Lung (tissue), 11 donors: ENCODE measurements at regions not wholly inside any gene's neighbourhood (a gene's known extent, or its start where the extent isn't known, plus 50 kb on each side); places are given as distances from the start of the nearest gene placed in this dataset.

Source experiments
- ATAC-seq: fragments of 200-7000 bp; cut with Tn5 transposase; one replicate; pipeline ENCODE4 v1.9.1; 2020; ENCODE audit warnings: moderate number of reproducible peaks; ENCODE audit not compliant: insufficient read depth, low FRiP score
- DNase-seq, 3 donors: peaks; one replicate each; pipeline ENCODE4 v3.0.0-alpha.2; 2013 to 2017
- H3K27ac ChIP-seq, 2 donors: one replicate each; pipeline ENCODE4 v1.5.1; 2013; ENCODE audit warnings: mild to moderate bottlenecking in 2 of 2, moderate library complexity in 2 of 2, control low read depth in 1 of 2, inconsistent platforms in 1 of 2, low read depth in 1 of 2, low read length in 1 of 2
- H3K27me3 ChIP-seq, 3 donors: one replicate each; pipeline ENCODE4 v1.5.1; 2013; ENCODE audit warnings: low read length in 2 of 3; ENCODE audit not compliant: control insufficient read depth in 3 of 3, insufficient read depth in 3 of 3
- H3K36me3 ChIP-seq, 4 donors: one replicate each; pipeline ENCODE4 v1.5.1; 2013; ENCODE audit warnings: low read length in 4 of 4, mild to moderate bottlenecking in 1 of 4, moderate library complexity in 1 of 4; ENCODE audit not compliant: control insufficient read depth in 4 of 4, insufficient read depth in 4 of 4
- H3K4me1 ChIP-seq, 5 donors: one replicate each; pipeline ENCODE4 v1.5.1; 2013; ENCODE audit warnings: low read length in 5 of 5, mild to moderate bottlenecking in 2 of 5, moderate library complexity in 1 of 5; ENCODE audit not compliant: control insufficient read depth in 5 of 5, insufficient read depth in 5 of 5
- H3K4me3 ChIP-seq: one replicate; pipeline ENCODE4 v1.5.1; 2013; ENCODE audit warnings: mild to moderate bottlenecking, control low read depth, moderate library complexity
- H3K9ac ChIP-seq, 2 donors: one replicate each; pipeline ENCODE4 v1.5.1; 2013; ENCODE audit warnings: low read length in 2 of 2, control low read depth in 1 of 2; ENCODE audit not compliant: insufficient read depth in 1 of 2
- H3K9me3 ChIP-seq, 4 donors: one replicate each; pipeline ENCODE4 v1.5.1; 2013; ENCODE audit warnings: low read length in 3 of 4, mild to moderate bottlenecking in 1 of 4, moderate library complexity in 1 of 4; ENCODE audit not compliant: control insufficient read depth in 4 of 4, insufficient read depth in 3 of 4
- WGBS, 2 donors: extraction: QIAGEN DNeasy Blood & Tissue Kit; methylation state at CpG; one replicate each; pipeline ENCODE4 v1.1.7; 2013; 5-methylcytosine and 5-hydroxymethylcytosine counted together
- TF ChIP-seq, protein P1 (sequence below): IDR thresholded peaks from 2 replicates; pipeline ENCODE4 v1.5.1; 2012; ENCODE audit warnings: mild to moderate bottlenecking; ENCODE audit errors: control extremely low read depth, extremely low read depth
- donor health status: control.
- donor health status: control.
- donor health status: Bipolar disorder and iron deficiency.
- donor health status: healthy.
- donor health status: DM: yes; HTN: yes; CAD: no.

DNA sequence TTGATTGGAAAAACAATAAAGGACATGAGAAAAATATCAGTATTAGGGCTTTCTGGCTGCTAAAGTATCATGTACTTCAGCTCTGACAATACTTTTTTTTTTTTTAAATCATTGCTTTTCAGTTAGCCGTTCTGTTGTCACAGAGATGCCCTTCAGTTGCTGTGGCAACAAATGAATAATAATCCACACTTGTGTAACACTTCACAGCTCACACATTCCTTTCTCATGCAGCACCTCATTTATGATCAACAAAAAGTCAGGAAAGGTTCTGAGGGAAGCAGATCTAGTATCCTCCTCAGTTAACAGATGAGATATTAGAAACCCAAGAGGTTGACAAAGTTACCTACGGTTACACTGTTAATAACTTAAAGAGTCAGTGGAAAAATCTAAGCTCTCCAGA, 444.2 kb upstream of the SLIT2 start:
- TF ChIP-seq, protein P1, sequence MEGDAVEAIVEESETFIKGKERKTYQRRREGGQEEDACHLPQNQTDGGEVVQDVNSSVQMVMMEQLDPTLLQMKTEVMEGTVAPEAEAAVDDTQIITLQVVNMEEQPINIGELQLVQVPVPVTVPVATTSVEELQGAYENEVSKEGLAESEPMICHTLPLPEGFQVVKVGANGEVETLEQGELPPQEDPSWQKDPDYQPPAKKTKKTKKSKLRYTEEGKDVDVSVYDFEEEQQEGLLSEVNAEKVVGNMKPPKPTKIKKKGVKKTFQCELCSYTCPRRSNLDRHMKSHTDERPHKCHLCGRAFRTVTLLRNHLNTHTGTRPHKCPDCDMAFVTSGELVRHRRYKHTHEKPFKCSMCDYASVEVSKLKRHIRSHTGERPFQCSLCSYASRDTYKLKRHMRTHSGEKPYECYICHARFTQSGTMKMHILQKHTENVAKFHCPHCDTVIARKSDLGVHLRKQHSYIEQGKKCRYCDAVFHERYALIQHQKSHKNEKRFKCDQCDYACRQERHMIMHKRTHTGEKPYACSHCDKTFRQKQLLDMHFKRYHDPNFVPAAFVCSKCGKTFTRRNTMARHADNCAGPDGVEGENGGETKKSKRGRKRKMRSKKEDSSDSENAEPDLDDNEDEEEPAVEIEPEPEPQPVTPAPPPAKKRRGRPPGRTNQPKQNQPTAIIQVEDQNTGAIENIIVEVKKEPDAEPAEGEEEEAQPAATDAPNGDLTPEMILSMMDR: no peak
- no peaks in the 10 kb centered on the region for H3K9me3 ChIP-seq
- WGBS, 2 donors: 27 to 32% methylated on average over 2 of the region's 2 CpGs

DNA sequence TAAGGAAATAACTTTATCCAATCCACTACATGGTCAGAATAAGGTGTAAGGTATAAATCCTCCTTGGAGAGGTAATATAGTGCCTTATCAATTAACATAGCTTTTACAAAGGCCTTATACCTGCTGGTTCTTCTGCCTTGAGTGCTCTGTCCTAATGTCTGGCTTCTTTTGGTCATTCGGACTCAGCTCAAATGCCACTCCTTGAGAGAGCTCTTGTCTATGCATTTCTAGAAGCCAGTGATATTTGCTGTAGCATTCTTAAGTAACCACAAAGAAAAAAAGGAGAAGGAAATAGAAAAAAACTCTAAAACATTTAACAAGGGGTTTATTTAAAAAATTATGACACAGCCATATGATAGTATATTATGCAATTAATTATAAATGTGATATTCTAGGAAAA, 444.8 kb upstream of the SLIT2 start:
- Histone ChIP-seq H3K36me3 (no peaks in the 10 kb centered on the region), H3K27me3 (no peaks in the 10 kb centered on the region), H3K9ac (no peak overlapping the region), H3K4me3 (no peak overlapping the region), H3K4me1 (peaks cover 0 to 25% (median 0%) of the 10 kb centered on the region in 5 donors), H3K27ac (no peak overlapping the region), H3K9me3 (no peaks in the 10 kb centered on the region)
- TF ChIP-seq, protein P1: no peak
- WGBS, 2 donors: 17 to 36% methylated on average over 1 of the region's 1 CpG
- ATAC-seq (peak; percentile 60), DNase-seq (peak in 1 of 3 donors; percentile 17)

More for the DNA sequence above, 444.2 kb upstream of the SLIT2 start:
- Histone ChIP-seq H3K9ac (no peak overlapping the region), H3K27me3 (no peaks in the 10 kb centered on the region), H3K4me1 (peaks cover 0 to 25% (median 0%) of the 10 kb centered on the region in 5 donors), H3K36me3 (no peaks in the 10 kb centered on the region), H3K4me3 (no peak overlapping the region), H3K27ac (no peak overlapping the region)
- peak; percentile 38 for ATAC-seq
- DNase-seq: peak; percentile 58 to 85 (median 68)

DNA sequence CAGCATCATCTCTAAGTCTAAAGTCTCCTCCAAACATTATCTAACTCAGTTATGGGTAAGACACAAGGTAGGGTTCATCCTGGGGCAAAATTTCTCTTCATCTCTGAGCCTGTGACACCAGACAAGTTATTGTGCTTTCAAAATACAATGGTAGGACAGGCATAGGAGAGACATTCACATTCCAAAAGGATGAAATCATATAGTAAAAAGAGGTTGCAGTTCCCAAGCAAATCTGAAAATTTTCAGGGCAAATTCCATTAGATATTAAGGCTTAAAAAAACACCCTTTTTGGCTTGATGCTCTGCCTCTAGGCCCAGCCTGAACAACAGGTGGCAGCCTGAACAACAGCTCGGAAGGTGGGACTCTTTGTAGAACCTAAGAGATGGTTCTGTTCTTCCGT, 448.3 kb upstream of the SLIT2 start:
- Histone ChIP-seq H3K27ac (no peak overlapping the region), H3K4me3 (no peak overlapping the region), H3K9me3 (no peaks in the 10 kb centered on the region), H3K4me1 (peaks cover 0 to 20% (median 0%) of the 10 kb centered on the region in 5 donors), H3K9ac (no peak overlapping the region), H3K36me3 (no peaks in the 10 kb centered on the region), H3K27me3 (no peaks in the 10 kb centered on the region)
- no peak for DNase-seq
- WGBS, 2 donors: 86 to 91% methylated on average over 2 of the region's 2 CpGs
- ATAC-seq: no peak
- TF ChIP-seq, protein P1: no peak

DNA sequence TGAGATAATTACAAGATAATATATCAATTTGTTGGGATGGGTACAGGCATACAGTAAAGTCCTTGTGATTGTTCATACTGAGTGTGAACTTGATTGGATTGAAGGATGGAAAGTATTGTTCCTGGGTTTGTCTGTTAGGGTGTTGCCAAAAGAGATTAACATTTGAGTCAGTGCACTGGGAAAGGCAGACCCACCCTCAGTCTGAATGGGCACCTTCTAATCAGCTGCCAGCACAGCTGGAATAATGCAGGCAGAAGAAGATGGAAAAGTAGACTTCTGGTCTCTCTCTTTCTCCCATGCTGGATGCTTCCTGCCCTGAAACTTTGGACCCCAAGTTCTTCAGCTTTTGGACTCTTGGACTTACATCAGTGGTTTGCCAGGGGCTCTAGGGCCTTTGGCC, 457.9 kb upstream of the SLIT2 start:
- DNase-seq (no peak), ATAC-seq (no peak)
- Histone ChIP-seq H3K27ac (no peak overlapping the region), H3K4me1 (no peaks in the 10 kb centered on the region), H3K9me3 (peaks cover 0 to 2% (median 0%) of the 10 kb centered on the region in 4 donors), H3K4me3 (no peak overlapping the region), H3K36me3 (no peaks in the 10 kb centered on the region), H3K9ac (no peak overlapping the region), H3K27me3 (no peaks in the 10 kb centered on the region)
- TF ChIP-seq, protein P1: no peak
